Transverse colon (tissue), 4 donors: ENCODE measurements at regions not wholly inside any gene's neighbourhood (a gene's known extent, or its start where the extent isn't known, plus 50 kb on each side); places are given as distances from the start of the nearest gene placed in this dataset.
"Not testable (repeated sequence)": the region's sequence is repeated elsewhere in the genome, so short reads cannot be mapped to it uniquely, and the experiment has no call there.

Source experiments
- DNase-seq: peaks from one replicate; pipeline ENCODE4 v3.0.0-alpha.2; 2019
- H3K27ac ChIP-seq, 4 donors: fragments of 200-600 bp; sonication (generic); 2 replicates each; pipeline ENCODE4 v1.5.1; 2016 to 2018; ENCODE audit warnings: inconsistent platforms in 4 of 4
- H3K27me3 ChIP-seq: fragments of 200-600 bp; sonication (generic); 2 replicates; pipeline ENCODE4 v1.5.1; 2017; ENCODE audit warnings: inconsistent platforms
- H3K36me3 ChIP-seq, 4 donors: fragments of 200-600 bp; sonication (generic); 2 replicates each; pipeline ENCODE4 v1.5.1; 2017 to 2019; ENCODE audit warnings: inconsistent platforms in 4 of 4
- H3K4me1 ChIP-seq, 4 donors: fragments of 200-600 bp; sonication (generic); 2 replicates each; pipeline ENCODE4 v1.5.1; 2017 to 2020; ENCODE audit warnings: inconsistent platforms in 4 of 4
- H3K4me3 ChIP-seq, 4 donors: fragments of 200-600 bp; sonication (generic); 1 replicate in 1 of 4; 2 replicates in 3 of 4; pipeline versions ENCODE4 v1.5.1 to v1.6.1; 2017 to 2019; ENCODE audit warnings: inconsistent platforms in 4 of 4
- H3K9me3 ChIP-seq, 2 donors: fragments of 200-600 bp; sonication (generic); 2 replicates each; pipeline ENCODE4 v1.5.1; 2017 to 2019; ENCODE audit warnings: inconsistent platforms in 2 of 2
- EP300 ChIP-seq: sonication (generic); formaldehyde crosslinking; IDR thresholded peaks from one replicate; pipeline ENCODE4 v1.6.1; 2017; ENCODE audit warnings: antibody characterized with exemption, low read depth
- POLR2A ChIP-seq: fragments of 450-650 bp; IDR thresholded peaks from one replicate; pipeline ENCODE4 v1.6.1; 2016; ENCODE audit warnings: antibody characterized with exemption, mild to moderate bottlenecking, moderate library complexity
- POLR2AphosphoS5 ChIP-seq, 3 donors: sonication (generic); formaldehyde crosslinking; IDR thresholded peaks; one replicate each; pipeline ENCODE4 v1.6.1; 2016; ENCODE audit warnings: antibody characterized with exemption in 3 of 3
- WGBS, 2 donors: methylation state at CpG; one replicate each; pipeline ENCODE4 v1.1.5; 2018; ENCODE audit warnings: low coverage in 1 of 2; 5-methylcytosine and 5-hydroxymethylcytosine counted together
- in situ Hi-C, 4 donors: fragments of 200-750 bp; cut with MboI; loops; one replicate each; pipeline versions ENCODE4 v1.15.0 to v1.15.1; 2017; ENCODE audit warnings: low sequenced_read_pairs in 3 of 4, low pct_ligation_motif_present in 1 of 4, low pct_unique_long_range_greater_than_20kb in 1 of 4
- intact Hi-C: fragments of 100-400 bp; cut with DNase I; formaldehyde crosslinking; loops from one replicate; pipeline ENCODE4 v1.15.1; 2023; ENCODE audit warnings: low total_unique reads
- TF ChIP-seq, protein P1 (sequence below), 5 experiments: fragments of 200-600 bp in 3 of 5; fragments of 450-650 bp in 2 of 5; sonication (generic) in 3 of 5; IDR thresholded peaks; 1 replicate in 2 of 5; 2 replicates in 3 of 5; pipeline ENCODE4 v1.5.1; 2016 to 2017; ENCODE audit warnings: antibody characterized with exemption in 5 of 5, inconsistent platforms in 3 of 5, mild to moderate bottlenecking in 2 of 5, moderate library complexity in 1 of 5

DNA sequence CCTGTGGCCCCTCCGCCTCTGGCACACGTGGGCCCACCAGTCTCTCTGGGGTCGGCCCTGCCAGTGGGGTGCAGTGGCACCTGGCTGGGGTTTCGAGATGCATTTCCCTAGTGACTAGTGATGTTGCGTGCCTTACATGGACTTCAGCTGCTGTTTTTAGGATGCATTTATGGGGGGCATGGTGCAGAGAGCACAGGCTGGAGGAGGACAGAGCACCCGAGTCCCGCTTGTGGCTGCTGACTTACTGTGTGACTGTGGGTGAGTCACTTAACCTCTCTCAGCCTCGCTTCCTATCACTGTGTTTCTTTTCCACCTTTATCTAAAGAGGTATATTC, 213.0 kb upstream of the ZNF469 start:
- DNase-seq, intact Hi-C loops, H3K9me3 ChIP-seq: not testable (repeated sequence)

DNA sequence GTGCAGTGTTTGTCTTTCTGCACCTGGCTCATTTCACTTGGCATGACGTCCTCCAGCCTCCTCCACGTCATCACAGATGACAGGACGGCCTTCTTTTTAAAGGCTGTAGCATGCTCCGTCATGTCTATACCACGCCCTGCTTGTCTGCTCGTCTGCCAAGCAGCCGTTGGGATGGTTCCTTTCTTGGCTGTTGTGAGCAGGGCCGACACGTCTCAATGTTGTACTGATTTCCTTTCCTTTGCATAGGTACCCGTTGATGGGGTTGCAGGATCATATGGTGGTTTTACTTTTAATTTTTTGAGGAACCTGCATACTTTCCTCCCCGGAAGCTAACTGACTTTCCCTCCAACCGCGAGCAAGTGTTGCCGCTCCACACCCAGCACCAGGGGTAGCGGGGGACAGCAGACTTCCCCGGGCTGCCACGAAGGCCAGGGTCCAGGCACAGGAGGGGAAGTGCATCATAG, 212.2 kb upstream of the ZNF469 start:
- no peaks in the 10 kb centered on the region for H3K36me3 ChIP-seq
- WGBS, 2 donors: 54 to 65% methylated on average over 6 to 17 of the region's 17 CpGs
- H3K4me3 ChIP-seq: no peak overlapping the region
- no peak overlapping the region for H3K27ac ChIP-seq
- peaks cover 5% of the 10 kb centered on the region for H3K27me3 ChIP-seq
- intact Hi-C loops (no loop called here), in situ Hi-C loops (no loop called here)
- peaks cover 0 to 2% (median 0%) of the 10 kb centered on the region in 4 donors for H3K4me1 ChIP-seq
- DNase-seq: no peak
- H3K9me3 ChIP-seq: no peaks in the 10 kb centered on the region
- TF ChIP-seq EP300 (no peak), POLR2A (no peak), POLR2AphosphoS5 (IDR thresholded peaks at IDR 0.05) (no peak)
- TF ChIP-seq, protein P1, sequence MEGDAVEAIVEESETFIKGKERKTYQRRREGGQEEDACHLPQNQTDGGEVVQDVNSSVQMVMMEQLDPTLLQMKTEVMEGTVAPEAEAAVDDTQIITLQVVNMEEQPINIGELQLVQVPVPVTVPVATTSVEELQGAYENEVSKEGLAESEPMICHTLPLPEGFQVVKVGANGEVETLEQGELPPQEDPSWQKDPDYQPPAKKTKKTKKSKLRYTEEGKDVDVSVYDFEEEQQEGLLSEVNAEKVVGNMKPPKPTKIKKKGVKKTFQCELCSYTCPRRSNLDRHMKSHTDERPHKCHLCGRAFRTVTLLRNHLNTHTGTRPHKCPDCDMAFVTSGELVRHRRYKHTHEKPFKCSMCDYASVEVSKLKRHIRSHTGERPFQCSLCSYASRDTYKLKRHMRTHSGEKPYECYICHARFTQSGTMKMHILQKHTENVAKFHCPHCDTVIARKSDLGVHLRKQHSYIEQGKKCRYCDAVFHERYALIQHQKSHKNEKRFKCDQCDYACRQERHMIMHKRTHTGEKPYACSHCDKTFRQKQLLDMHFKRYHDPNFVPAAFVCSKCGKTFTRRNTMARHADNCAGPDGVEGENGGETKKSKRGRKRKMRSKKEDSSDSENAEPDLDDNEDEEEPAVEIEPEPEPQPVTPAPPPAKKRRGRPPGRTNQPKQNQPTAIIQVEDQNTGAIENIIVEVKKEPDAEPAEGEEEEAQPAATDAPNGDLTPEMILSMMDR (IDR thresholded peaks at IDR 0.05): no peak

More for the DNA sequence above, 213.0 kb upstream of the ZNF469 start:
- H3K27me3 ChIP-seq, H3K36me3 ChIP-seq, in situ Hi-C loops, H3K4me1 ChIP-seq, H3K4me3 ChIP-seq, H3K27ac ChIP-seq: not testable (repeated sequence)
- 94 to 100% methylated on average over 1 to 8 of the region's 8 CpGs for WGBS, 2 donors

DNA sequence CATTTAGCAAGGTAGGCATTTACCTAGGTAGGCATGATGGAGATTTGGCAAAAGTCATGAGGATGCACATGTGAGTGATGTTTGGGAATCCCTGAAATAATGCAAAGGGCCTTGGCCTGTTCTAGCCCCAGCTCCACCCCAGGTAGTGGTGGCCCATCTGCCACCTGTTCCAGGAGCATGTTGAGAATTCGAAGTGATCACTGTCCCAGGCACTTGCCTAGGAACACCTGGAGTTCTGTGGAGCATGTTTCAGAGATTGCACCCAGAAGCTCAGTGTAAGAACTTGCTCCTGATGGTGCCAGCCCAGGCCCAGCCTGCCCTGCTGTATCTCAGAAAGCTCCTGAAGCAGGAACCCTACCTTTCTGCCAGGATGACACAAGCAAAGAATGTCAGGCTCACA, 211.6 kb upstream of the ZNF469 start:
- H3K36me3 ChIP-seq, intact Hi-C loops, in situ Hi-C loops, H3K4me3 ChIP-seq, H3K27me3 ChIP-seq, DNase-seq, H3K27ac ChIP-seq, H3K9me3 ChIP-seq, H3K4me1 ChIP-seq: not testable (repeated sequence)
- WGBS, 2 donors: 64% methylated on average over 1 of the region's 1 CpG; no CpG with 5 or more reads in 1 of the 2 donors

DNA sequence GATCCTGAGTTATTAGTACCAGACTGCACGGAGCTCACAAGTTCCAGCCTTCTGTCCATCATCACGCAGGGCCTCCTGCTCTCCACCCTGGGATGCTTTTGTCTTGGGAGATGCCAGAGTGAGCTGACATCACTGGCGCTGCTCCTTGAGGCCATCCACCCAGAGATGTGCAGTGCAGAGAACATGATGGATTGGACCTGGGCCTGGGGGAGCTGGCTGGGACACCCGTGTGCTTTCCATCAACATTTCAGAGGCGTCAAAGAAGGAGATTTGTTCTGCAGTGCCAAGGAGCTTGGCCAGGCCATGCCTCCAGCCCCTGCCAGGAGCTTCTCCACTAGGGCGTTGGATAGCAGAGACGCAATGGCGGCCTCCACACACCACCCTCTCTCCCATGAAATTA, 206.6 kb upstream of the ZNF469 start:
- 88% methylated on average over 4 of the region's 8 CpGs; no CpG with 5 or more reads in 1 of the 2 donors for WGBS, 2 donors
- DNase-seq, in situ Hi-C loops, H3K9me3 ChIP-seq, intact Hi-C loops, H3K27me3 ChIP-seq, H3K27ac ChIP-seq, H3K4me3 ChIP-seq, H3K36me3 ChIP-seq, H3K4me1 ChIP-seq: not testable (repeated sequence)

DNA sequence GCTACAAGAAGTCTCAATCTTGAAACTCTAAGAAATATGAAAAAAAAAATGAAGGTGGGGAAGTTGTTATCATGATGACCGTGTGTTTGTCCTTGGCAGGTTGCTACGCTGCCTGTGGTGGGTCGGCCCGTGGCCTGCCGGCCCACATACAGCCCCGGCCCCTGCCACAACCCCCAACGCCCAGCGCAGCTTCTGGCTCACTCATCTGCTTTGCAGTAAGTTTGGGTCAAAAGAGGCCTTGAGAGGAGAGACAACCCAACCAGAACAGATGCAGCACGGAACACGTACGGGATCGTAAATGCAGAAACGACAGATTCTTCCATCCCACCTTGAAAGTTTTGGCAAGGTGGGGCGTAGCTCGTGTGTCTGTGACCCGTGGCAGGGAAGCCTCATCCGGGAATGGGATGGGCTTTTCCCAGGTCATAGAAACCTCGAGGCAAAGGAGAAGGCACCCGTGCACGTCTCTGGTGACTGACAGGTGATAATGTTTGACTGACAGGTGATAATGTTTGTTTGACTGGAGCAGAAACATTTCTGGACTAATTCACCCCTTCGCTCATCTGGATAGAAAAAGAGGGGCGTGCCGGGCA, 206.1 kb upstream of the ZNF469 start:
- H3K27me3 ChIP-seq, H3K9me3 ChIP-seq, H3K4me3 ChIP-seq, H3K4me1 ChIP-seq, intact Hi-C loops, DNase-seq, H3K27ac ChIP-seq, H3K36me3 ChIP-seq, in situ Hi-C loops: not testable (repeated sequence)
- 83 to 87% methylated on average over 14 to 23 of the region's 23 CpGs for WGBS, 2 donors

DNA sequence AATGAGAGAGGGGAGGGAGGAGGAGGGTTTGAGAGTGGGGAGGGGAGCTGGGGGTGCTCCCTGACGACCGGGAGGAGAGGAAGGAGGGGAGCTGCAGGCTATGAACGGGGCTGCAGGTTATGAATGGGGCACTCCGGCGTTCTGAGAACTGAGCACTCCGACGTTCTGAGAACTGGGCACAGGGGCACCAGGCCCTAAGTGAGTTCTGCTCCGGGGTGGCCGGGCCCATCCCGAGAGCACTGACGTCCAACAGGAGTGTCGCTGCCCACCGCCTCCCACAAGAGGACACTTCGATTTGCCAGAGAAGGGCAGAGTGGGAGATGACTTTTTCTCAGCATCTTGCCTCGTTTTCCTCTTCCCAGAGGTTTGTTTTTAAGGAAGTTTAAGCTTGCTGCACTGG, 204.5 kb upstream of the ZNF469 start:
- in situ Hi-C loops, DNase-seq, H3K9me3 ChIP-seq, H3K4me3 ChIP-seq, H3K27me3 ChIP-seq, H3K4me1 ChIP-seq, H3K36me3 ChIP-seq, H3K27ac ChIP-seq, intact Hi-C loops: not testable (repeated sequence)
- 71 to 76% methylated on average over 9 to 15 of the region's 15 CpGs for WGBS, 2 donors

DNA sequence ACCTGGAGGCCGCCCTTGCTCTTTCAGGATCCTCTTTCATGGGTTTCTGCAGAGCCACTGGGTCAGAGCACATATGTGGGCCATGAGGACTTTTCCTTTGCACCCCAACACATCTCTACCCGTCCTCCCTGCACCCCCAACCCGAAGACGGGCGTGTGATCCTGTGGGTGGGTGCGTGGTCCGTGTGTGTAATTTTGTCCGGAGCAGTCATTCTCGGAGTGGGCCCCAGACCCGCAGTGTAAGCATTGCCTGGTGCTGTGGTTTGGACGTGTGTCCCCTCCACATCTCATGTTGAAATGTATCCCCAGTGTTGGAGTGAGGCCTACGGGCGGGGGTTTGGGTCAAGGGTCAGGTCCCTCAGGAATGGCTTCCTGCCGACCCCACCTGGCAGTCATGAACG, 203.9 kb upstream of the ZNF469 start:
- H3K4me1 ChIP-seq, H3K27me3 ChIP-seq, intact Hi-C loops, H3K27ac ChIP-seq, DNase-seq, H3K9me3 ChIP-seq, in situ Hi-C loops, H3K36me3 ChIP-seq, H3K4me3 ChIP-seq: not testable (repeated sequence)
- 76% methylated on average over 15 of the region's 15 CpGs; no CpG with 5 or more reads in 1 of the 2 donors for WGBS, 2 donors

DNA sequence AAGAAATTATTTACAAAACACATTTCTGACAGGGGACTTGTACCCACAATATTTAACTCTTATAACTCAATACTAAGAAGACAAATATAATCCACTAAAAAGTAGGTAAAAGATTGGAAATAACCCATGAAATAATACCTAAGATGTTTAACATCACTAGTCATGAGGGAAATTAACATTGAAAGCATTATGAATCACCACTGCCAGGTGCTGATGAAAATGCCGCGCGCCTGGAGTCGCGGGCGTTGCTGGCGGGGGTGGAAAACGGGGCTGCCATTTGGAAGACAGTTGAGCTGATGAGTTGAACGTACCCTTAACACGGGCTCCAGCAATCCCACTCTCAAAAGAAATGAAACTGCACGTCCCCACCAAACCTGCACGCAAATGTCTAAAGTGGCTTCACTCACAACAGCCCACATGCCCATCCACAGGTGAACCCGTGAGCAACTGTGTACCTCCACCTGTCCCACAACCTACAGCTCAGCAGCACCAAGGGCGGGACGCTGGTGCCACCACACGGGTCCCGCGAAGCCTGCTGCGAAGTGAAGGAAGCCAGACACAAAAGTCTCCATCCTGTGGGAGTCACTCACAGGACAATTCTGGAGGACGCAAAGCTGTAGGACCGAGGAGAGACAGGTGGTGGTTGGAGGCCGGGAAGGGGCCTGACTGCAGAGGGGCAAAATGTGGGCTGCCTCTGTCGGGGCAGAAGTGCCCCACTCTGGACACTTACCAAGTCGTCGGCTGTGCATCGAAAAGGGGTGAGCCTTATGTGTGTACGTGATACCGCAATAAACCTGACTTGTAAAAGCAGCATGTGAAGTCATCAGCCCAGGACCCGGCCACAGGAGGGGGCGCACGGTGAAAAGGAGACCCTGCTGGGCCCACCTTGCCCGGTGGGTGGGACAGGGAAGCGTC, 199.5 kb upstream of the ZNF469 start:
- H3K9me3 ChIP-seq, H3K4me3 ChIP-seq, H3K36me3 ChIP-seq, H3K4me1 ChIP-seq, DNase-seq, intact Hi-C loops, H3K27ac ChIP-seq, in situ Hi-C loops, H3K27me3 ChIP-seq: not testable (repeated sequence)
- 89 to 93% methylated on average over 10 to 31 of the region's 33 CpGs for WGBS, 2 donors

DNA sequence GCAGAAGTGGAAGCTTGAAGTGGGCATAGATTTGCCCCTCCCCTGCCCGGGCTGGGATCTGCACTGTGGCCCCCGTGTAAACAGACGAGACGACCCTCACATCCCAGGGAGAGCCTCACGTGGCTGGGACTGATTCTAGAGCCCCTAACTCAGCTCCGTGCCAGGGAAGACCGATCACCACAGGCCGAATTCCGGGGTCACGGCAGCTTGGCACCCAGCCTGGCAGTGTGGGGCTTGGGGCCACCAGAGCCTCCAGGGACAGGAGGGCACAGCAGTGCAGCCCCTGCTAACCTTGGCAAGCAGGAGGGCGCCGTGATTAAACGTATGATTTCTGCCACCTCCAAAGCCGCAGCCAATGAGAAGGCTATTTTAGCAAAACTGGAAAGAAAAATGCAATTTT, 198.7 kb upstream of the ZNF469 start:
- H3K27ac ChIP-seq, H3K4me3 ChIP-seq, H3K27me3 ChIP-seq, H3K36me3 ChIP-seq, intact Hi-C loops, in situ Hi-C loops, H3K4me1 ChIP-seq, DNase-seq, H3K9me3 ChIP-seq: not testable (repeated sequence)
- 100% methylated on average over 7 of the region's 14 CpGs; no CpG with 5 or more reads in 1 of the 2 donors for WGBS, 2 donors
